Keratinocyte (primary cell): ENCODE measurements at regions not wholly inside any gene's neighbourhood (a gene's known extent, or its start where the extent isn't known, plus 50 kb on each side); places are given as distances from the start of the nearest gene placed in this dataset.
A peak's percentile ranks its signal among the peaks of the same experiment; 100 is the strongest.

ENCODE experiments used
- DNase-seq: peaks from one replicate; pipeline ENCODE4 v3.0.0-alpha.2; 2011; ENCODE audit warnings: low read depth, missing footprints, low spot score
- FAIRE-seq: peaks from 2 replicates; lab custom pipeline; 2011; peaks lifted over from hg19 to GRCh38; lab: Jason Lieb, UNC
- H2AFZ ChIP-seq: 2 replicates; pipeline ENCODE4 v1.6.0; 2012; ENCODE audit warnings: low read length, control low read depth, inconsistent platforms; ENCODE audit not compliant: control insufficient read depth
- H3K27ac ChIP-seq: 2 replicates; pipeline ENCODE4 v1.5.1; 2011; ENCODE audit warnings: low read length; ENCODE audit not compliant: control insufficient read depth, insufficient read depth
- H3K27me3 ChIP-seq: 3 replicates; pipeline ENCODE4 v1.6.0; 2011; ENCODE audit warnings: low read length; ENCODE audit not compliant: control insufficient read depth, insufficient read depth; ENCODE audit errors: extremely low read depth
- H3K36me3 ChIP-seq, 2 experiments: 2 replicates in 1 of 2; 3 replicates in 1 of 2; pipeline ENCODE4 v1.5.1; 2011; ENCODE audit warnings: low read length in 2 of 2, mild to moderate bottlenecking in 1 of 2; ENCODE audit not compliant: control insufficient read depth in 2 of 2, insufficient read depth in 2 of 2; ENCODE audit errors: extremely low read depth in 1 of 2
- H3K4me1 ChIP-seq: 3 replicates; pipeline ENCODE4 v1.5.1; 2011; ENCODE audit warnings: low read length; ENCODE audit not compliant: control insufficient read depth, insufficient read depth; ENCODE audit errors: extremely low read depth
- H3K4me2 ChIP-seq: 3 replicates; pipeline ENCODE4 v1.6.0; 2011; ENCODE audit warnings: low read depth, low read length; ENCODE audit not compliant: control insufficient read depth, insufficient read depth; ENCODE audit errors: extremely low read depth
- H3K4me3 ChIP-seq, 3 experiments: fragments of 200-600 bp in 1 of 3; sonication (generic) in 1 of 3; 2 replicates in 2 of 3; 3 replicates in 1 of 3; pipeline ENCODE4 v1.5.1; 2011 to 2016; ENCODE audit warnings: low read length in 3 of 3, mild to moderate bottlenecking in 3 of 3, control low read depth in 2 of 3, inconsistent platforms in 1 of 3, low read depth in 1 of 3, mixed read lengths in 1 of 3, mixed run types in 1 of 3, moderate library complexity in 1 of 3; ENCODE audit not compliant: control insufficient read depth in 2 of 3, insufficient read depth in 2 of 3; ENCODE audit errors: extremely low read depth in 1 of 3
- H3K79me2 ChIP-seq: 2 replicates; pipeline ENCODE4 v1.6.0; 2012; ENCODE audit warnings: low read length; ENCODE audit not compliant: control insufficient read depth, insufficient read depth
- H3K9ac ChIP-seq: 3 replicates; pipeline ENCODE4 v1.6.0; 2011; ENCODE audit warnings: low read length; ENCODE audit not compliant: control insufficient read depth, insufficient read depth; ENCODE audit errors: extremely low read depth
- H3K9me1 ChIP-seq: 3 replicates; pipeline ENCODE4 v1.6.0; 2011; ENCODE audit warnings: low read length; ENCODE audit not compliant: control insufficient read depth, insufficient read depth; ENCODE audit errors: extremely low read depth
- H3K9me3 ChIP-seq: 2 replicates; pipeline ENCODE4 v1.5.1; 2012; ENCODE audit warnings: low read depth, low read length; ENCODE audit not compliant: control insufficient read depth
- H4K20me1 ChIP-seq: 3 replicates; pipeline ENCODE4 v1.6.0; 2011; ENCODE audit warnings: low read length; ENCODE audit not compliant: control insufficient read depth, insufficient read depth; ENCODE audit errors: extremely low read depth
- CTCF ChIP-seq, 3 experiments: IDR thresholded peaks in 1 of 3; conservative IDR thresholded peaks in 1 of 3; optimal IDR thresholded peaks in 1 of 3; 2 replicates in 2 of 3; 3 replicates in 1 of 3; pipeline versions ENCODE3 to v1.5.1; 2011; ENCODE audit warnings: low read length in 3 of 3, mild to moderate bottlenecking in 3 of 3, moderate library complexity in 2 of 3, control low read depth in 1 of 3, inconsistent platforms in 1 of 3; ENCODE audit not compliant: insufficient read depth in 2 of 3; ENCODE audit errors: extremely low read depth in 1 of 3
- EZH2 ChIP-seq: IDR thresholded peaks from one replicate; pipeline ENCODE4 v1.6.1; 2012; ENCODE audit warnings: inconsistent platforms, mild to moderate bottlenecking, low read length, moderate library complexity
- dilution Hi-C: fragments of 300-500 bp; cut with MboI; formaldehyde crosslinking; loops from one replicate; pipeline ENCODE4 v1.7.0; 2020; ENCODE audit warnings: low sequenced_read_pairs; ENCODE audit not compliant: extremely low pct_ligation_motif_present

- Histone ChIP-seq H3K9me1 (no peaks in the 10 kb centered on the region), H3K9me3 (no peaks in the 10 kb centered on the region), H3K79me2 (no peaks in the 10 kb centered on the region), H3K4me2 (no peak overlapping the region), H3K4me1 (no peaks in the 10 kb centered on the region), H3K4me3 (no peak overlapping the region), H3K27me3 (no peaks in the 10 kb centered on the region), H3K9ac (no peak overlapping the region), H2AFZ (no peak overlapping the region), H3K27ac (no peak overlapping the region), H3K36me3 (no peaks in the 10 kb centered on the region), H4K20me1 (no peaks in the 10 kb centered on the region)
- TF ChIP-seq CTCF (optimal IDR thresholded peaks at IDR 0.05 in 1 of 3, IDR thresholded peaks at IDR 0.05 in 1 of 3, conservative IDR thresholded peaks at IDR 0.05 in 1 of 3; ENCODE audit: extremely low read depth in 1 of 3, insufficient read depth in 2 of 3, low read length in 3 of 3) (no peak), EZH2 (no peak)
- dilution Hi-C loops = no loop called here
- no peak for DNase-seq
- no peak for FAIRE-seq
Observed at GRCh38 chrX:95797344-95797743, 887.3 kb upstream of the DIAPH2 start.

GRCh38 chrX:95823796-95824195 lies 860.8 kb upstream of the DIAPH2 start:
- FAIRE-seq (no peak), DNase-seq (no peak)
- Histone ChIP-seq H3K4me3 (no peak overlapping the region), H4K20me1 (no peaks in the 10 kb centered on the region), H3K9me1 (no peaks in the 10 kb centered on the region), H3K27me3 (no peaks in the 10 kb centered on the region), H3K79me2 (no peaks in the 10 kb centered on the region), H3K9ac (no peak overlapping the region), H3K9me3 (no peaks in the 10 kb centered on the region), H3K36me3 (no peaks in the 10 kb centered on the region), H2AFZ (no peak overlapping the region), H3K4me2 (no peak overlapping the region), H3K27ac (no peak overlapping the region), H3K4me1 (no peaks in the 10 kb centered on the region)
- dilution Hi-C loops = no loop called here
- TF ChIP-seq EZH2 (no peak), CTCF (optimal IDR thresholded peaks at IDR 0.05 in 1 of 3, IDR thresholded peaks at IDR 0.05 in 1 of 3, conservative IDR thresholded peaks at IDR 0.05 in 1 of 3; ENCODE audit: extremely low read depth in 1 of 3, insufficient read depth in 2 of 3, low read length in 3 of 3) (peak in 1 of 3 experiments; percentile 11)
